ENCODE measurements at regions not wholly inside any gene's neighbourhood (a gene's known extent, or its start where the extent isn't known, plus 50 kb on each side); places are given as distances from the start of the nearest gene placed in this dataset.
"Not testable (repeated sequence)": the region's sequence is repeated elsewhere in the genome, so short reads cannot be mapped to it uniquely, and the experiment has no call there.

DNA sequence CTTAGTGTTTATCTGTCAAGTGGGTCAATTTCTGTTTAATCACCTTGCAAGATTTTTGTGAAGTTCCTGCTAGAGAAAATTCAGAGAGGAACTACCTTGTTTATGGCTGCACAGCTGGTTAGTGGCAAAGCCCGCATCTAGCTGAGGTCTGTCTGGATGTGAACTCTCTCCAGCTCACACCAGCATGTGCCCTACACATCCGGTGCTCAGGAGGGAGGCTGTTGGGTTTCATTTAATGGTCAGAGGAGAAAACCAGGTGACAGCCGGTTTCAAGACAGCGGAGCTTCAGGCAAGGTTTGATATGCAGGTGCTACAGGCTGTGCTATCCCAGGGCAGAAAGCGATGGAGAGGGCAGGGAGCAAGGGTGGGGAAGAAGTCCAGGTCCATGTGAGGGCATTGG lies 351.1 kb downstream of the ACTR3B start:
- H3K27me3 ChIP-seq (ENCODE audit: control insufficient read depth, insufficient read depth, low read length), result peaks cover 4% of the 10 kb centered on the region

GRCh38 chr7:153122255-153122654 lies 362.7 kb downstream of the ACTR3B start:
- intact Hi-C loops (cut with micrococcal nuclease; ENCODE audit: unreplicated experiment); H3K4me3 ChIP-seq (ENCODE audit: low read depth in 2 of 2, low read length in 2 of 2); H3K27ac ChIP-seq (ENCODE audit: low read length); H3K27me3 ChIP-seq (ENCODE audit: control insufficient read depth, insufficient read depth, low read length); ATAC-seq; DNase-seq (ENCODE audit: low read depth, low spot score); CTCF ChIA-PET; H3K4me1 ChIP-seq (ENCODE audit: control insufficient read depth, insufficient read depth, low read length); H3K36me3 ChIP-seq (ENCODE audit: control insufficient read depth, insufficient read depth, low read length); in situ Hi-C loops (cut with HindIII; ENCODE audit: low pct_unique_long_range_greater_than_20kb, low sequenced_read_pairs); BruUV-seq (replicated peaks); POLR2A ChIA-PET; H3K9me3 ChIP-seq (ENCODE audit: control insufficient read depth, insufficient read depth, low read depth, low read length): not testable (repeated sequence)

More for the DNA sequence above, 351.1 kb downstream of the ACTR3B start:
- no peaks in the 10 kb centered on the region for H3K4me1 ChIP-seq (ENCODE audit: control insufficient read depth, insufficient read depth, low read length)
- no peak overlapping the region for H3K27ac ChIP-seq (ENCODE audit: low read length)
- no TSS peak for BruUV-seq (replicated peaks)
- H3K9me3 ChIP-seq (ENCODE audit: control insufficient read depth, insufficient read depth, low read depth, low read length), result no peaks in the 10 kb centered on the region
- ChIA-PET POLR2A (no interaction called here), CTCF (no interaction called here)
- TF ChIP-seq SIN3A (IDR thresholded peaks at IDR 0.05; ENCODE audit: borderline replicate concordance, insufficient read depth, low read depth, low read length) (no peak), REST (IDR thresholded peaks at IDR 0.05; ENCODE audit: insufficient read depth in 1 of 2, low read depth in 2 of 2, low read length in 1 of 2) (no peak), TCF7L2 (IDR thresholded peaks at IDR 0.05; ENCODE audit: low read depth, low read length) (no peak), CTCF (IDR thresholded peaks at IDR 0.05) (no peak), POLR2AphosphoS5 (IDR thresholded peaks at IDR 0.05; ENCODE audit: low read depth, low read length) (no peak)
- no peaks in the 10 kb centered on the region for H3K36me3 ChIP-seq (ENCODE audit: control insufficient read depth, insufficient read depth, low read length)
- H3K4me3 ChIP-seq (ENCODE audit: low read depth in 2 of 2, low read length in 2 of 2), result no peak overlapping the region
- no peak for DNase-seq (ENCODE audit: low read depth, low spot score)
- intact Hi-C loops (cut with micrococcal nuclease; ENCODE audit: unreplicated experiment) (no loop called here), in situ Hi-C loops (cut with HindIII; ENCODE audit: low pct_unique_long_range_greater_than_20kb, low sequenced_read_pairs) (no loop called here)
- no peak for ATAC-seq

GRCh38 chr7:153130052-153130451 lies 370.5 kb downstream of the ACTR3B start:
- Histone ChIP-seq H3K27ac (ENCODE audit: low read length) (no peak overlapping the region), H3K4me3 (ENCODE audit: low read depth in 2 of 2, low read length in 2 of 2) (no peak overlapping the region), H3K36me3 (ENCODE audit: control insufficient read depth, insufficient read depth, low read length) (no peaks in the 10 kb centered on the region), H3K4me1 (ENCODE audit: control insufficient read depth, insufficient read depth, low read length) (no peaks in the 10 kb centered on the region), H3K9me3 (ENCODE audit: control insufficient read depth, insufficient read depth, low read depth, low read length) (no peaks in the 10 kb centered on the region), H3K27me3 (ENCODE audit: control insufficient read depth, insufficient read depth, low read length) (no peaks in the 10 kb centered on the region)
- ATAC-seq (no peak), DNase-seq (ENCODE audit: low read depth, low spot score) (no peak)
- CTCF ChIA-PET, result no interaction called here
- POLR2A ChIA-PET, result no interaction called here
- in situ Hi-C loops (cut with HindIII; ENCODE audit: low pct_unique_long_range_greater_than_20kb, low sequenced_read_pairs) (no loop called here), intact Hi-C loops (cut with micrococcal nuclease; ENCODE audit: unreplicated experiment) (no loop called here)
- TF ChIP-seq TCF7L2 (IDR thresholded peaks at IDR 0.05; ENCODE audit: low read depth, low read length), result no peak
- TF ChIP-seq SIN3A (IDR thresholded peaks at IDR 0.05; ENCODE audit: borderline replicate concordance, insufficient read depth, low read depth, low read length), result no peak
- no peak for TF ChIP-seq POLR2AphosphoS5 (IDR thresholded peaks at IDR 0.05; ENCODE audit: low read depth, low read length)
- TF ChIP-seq REST (IDR thresholded peaks at IDR 0.05; ENCODE audit: insufficient read depth in 1 of 2, low read depth in 2 of 2, low read length in 1 of 2), result no peak
- TF ChIP-seq CTCF (IDR thresholded peaks at IDR 0.05), result no peak
- BruUV-seq (replicated peaks), result no TSS peak
